Ishikawa (cell line): ENCODE measurements at regions not wholly inside any gene's neighbourhood (a gene's known extent, or its start where the extent isn't known, plus 50 kb on each side); places are given as distances from the start of the nearest gene placed in this dataset.

Source experiments
- CREB1 ChIP-seq: IDR thresholded peaks from 2 replicates; pipeline ENCODE4 v1.6.1; 2012; ENCODE audit warnings: low read depth
- EGR1 ChIP-seq: IDR thresholded peaks from 2 replicates; pipeline ENCODE4 v1.6.1; 2012
- REST ChIP-seq: IDR thresholded peaks from 2 replicates; pipeline ENCODE4 v1.6.1; 2012; ENCODE audit warnings: low read depth, mild to moderate bottlenecking
- TAF1 ChIP-seq: IDR thresholded peaks from 2 replicates; pipeline ENCODE4 v1.6.1; 2012; ENCODE audit warnings: low read depth, mild to moderate bottlenecking

- TF ChIP-seq CREB1 (no peak), REST (no peak), EGR1 (no peak), TAF1 (no peak)
These were observed 374.9 kb upstream of the RGS6 start for GRCh38 chr14:71557351-71557750.
